GM12873 (cell line): ENCODE measurements at regions not wholly inside any gene's neighbourhood (a gene's known extent, or its start where the extent isn't known, plus 50 kb on each side); places are given as distances from the start of the nearest gene placed in this dataset.

ENCODE experiments used
- CTCF ChIP-seq: IDR thresholded peaks from 2 replicates; pipeline ENCODE4 v1.5.1; 2012; ENCODE audit warnings: low read depth, mild to moderate bottlenecking, moderate library complexity, low read length, control low read depth; ENCODE audit not compliant: insufficient read depth; ENCODE audit errors: missing control alignments

- TF ChIP-seq CTCF = no peak
These were observed 1203.5 kb downstream of the PCDH7 start for GRCh38 chr4:31923634-31924033.

GRCh38 chr4:31929676-31930345, 1209.6 kb downstream of the PCDH7 start:
- no peak for TF ChIP-seq CTCF

- TF ChIP-seq CTCF = no peak
These were observed 1226.3 kb downstream of the PCDH7 start for GRCh38 chr4:31946456-31946855.

GRCh38 chr4:31947101-31947500, 1226.9 kb downstream of the PCDH7 start:
- TF ChIP-seq CTCF = no peak

GRCh38 chr4:31949045-31949444, 1228.9 kb downstream of the PCDH7 start:
- no peak for TF ChIP-seq CTCF

GRCh38 chr4:31955346-31955745, 1235.2 kb downstream of the PCDH7 start:
- no peak for TF ChIP-seq CTCF

- no peak for TF ChIP-seq CTCF
These were observed 1239.8 kb downstream of the PCDH7 start for GRCh38 chr4:31959972-31960371.

GRCh38 chr4:31964685-31965084, 1244.5 kb downstream of the PCDH7 start:
- no peak for TF ChIP-seq CTCF
